Muscle of arm (tissue), 1 donor: ENCODE measurements at regions not wholly inside any gene's neighbourhood (a gene's known extent, or its start where the extent isn't known, plus 50 kb on each side); places are given as distances from the start of the nearest gene placed in this dataset.
A peak's percentile ranks its signal among the peaks of the same experiment; 100 is the strongest.
"Not testable (repeated sequence)": the region's sequence is repeated elsewhere in the genome, so short reads cannot be mapped to it uniquely, and the experiment has no call there.

ENCODE experiments used
- DNase-seq: peaks from one replicate; pipeline ENCODE4 v3.0.0-alpha.2; 2013

DNA sequence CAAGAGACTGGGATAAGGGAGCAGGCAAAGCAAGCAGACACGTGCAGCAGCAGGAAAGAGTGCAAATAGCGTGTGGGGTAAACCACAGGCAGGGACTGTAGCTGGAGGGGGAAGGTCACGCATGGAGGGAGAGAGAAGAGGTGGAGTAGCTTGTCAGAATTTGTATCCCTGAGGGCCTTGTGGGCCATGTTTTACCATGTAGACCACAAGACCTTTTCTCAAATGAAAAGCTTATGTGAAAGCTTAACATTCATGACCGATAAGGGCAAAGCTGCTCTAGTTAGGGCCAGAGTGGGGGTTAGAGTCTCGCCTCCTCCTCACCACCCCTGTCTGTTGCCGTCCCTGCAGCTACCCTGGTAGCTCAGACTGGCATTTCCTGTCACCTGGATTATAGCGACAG lies 152.9 kb upstream of the E2F7 start:
- DNase-seq = no peak

DNA sequence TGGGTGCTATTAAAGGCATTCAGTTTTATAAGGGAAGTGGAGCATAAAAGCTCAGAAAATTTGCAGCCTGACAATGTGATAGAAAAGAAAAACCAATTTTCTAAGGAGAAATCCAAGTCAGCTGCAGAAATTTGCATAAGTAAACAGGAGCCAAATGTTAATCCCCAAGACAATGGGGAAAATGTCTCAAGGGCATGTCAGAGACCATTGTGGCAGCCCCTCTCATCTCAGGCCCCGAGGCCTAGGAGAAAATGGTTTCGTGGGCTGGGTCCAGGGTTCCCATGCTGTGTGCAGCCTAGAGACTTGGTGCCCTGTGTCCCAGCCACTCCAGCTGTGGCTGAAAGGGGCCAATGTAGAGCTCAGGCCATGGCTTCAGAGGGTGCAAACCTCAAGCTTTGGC lies 150.8 kb upstream of the E2F7 start:
- not testable (repeated sequence) for DNase-seq

DNA sequence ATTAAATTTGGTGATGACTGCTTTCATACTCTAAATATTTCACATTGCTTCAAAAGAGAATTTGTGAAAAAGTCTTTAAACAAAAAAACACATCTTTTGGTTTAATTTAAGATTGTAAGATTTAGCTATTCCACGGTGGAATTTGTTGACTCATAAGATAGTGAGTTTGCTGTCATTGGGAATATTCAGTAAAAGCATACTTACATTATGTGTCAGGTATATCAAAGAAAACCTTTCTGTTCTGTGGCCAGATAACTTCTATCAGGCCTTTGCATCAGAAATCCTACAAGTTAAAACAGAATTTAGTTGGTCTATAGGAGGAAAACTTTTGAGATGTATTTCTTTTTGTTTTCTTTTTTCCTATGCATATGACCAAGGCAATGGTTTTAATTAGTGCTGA lies 148.8 kb upstream of the E2F7 start:
- no peak for DNase-seq

DNA sequence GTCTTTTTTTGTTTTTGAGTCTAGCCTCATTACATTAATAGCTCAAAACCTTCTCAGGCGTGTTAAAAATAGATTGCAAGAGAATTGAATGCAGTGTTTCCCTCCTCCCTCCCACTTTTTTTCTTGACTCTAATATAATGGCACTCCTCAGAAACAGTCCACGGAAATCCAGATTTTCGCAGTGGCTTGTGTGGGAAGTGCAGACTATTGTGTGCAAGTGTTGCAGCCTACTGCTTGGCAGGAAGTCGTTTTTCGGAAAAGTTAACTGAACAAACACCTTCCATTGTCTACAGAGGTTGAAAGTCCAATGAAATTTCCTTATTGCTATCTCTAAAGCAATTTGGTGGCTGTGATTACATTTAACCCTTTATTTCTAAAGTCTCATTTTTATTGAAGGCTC lies 147.9 kb upstream of the E2F7 start:
- DNase-seq = no peak

DNA sequence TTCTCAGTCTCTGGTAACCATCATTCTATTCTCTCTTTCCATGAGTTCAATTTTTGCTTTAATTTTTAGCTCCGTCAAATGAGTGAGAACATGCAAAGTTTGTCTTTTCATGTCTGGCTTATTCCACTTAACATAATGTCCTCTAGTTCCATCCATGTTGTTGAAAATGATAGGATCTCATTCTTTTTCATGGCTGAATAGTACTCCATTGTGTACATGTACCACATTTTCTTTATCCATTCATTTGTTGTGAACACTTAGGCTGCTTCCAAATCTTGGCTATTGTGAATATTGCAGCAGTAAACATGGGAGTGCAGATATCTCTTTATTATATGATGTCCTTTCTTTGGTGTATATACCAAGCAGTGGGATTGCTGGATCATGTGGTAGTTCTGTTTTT lies 145.4 kb upstream of the E2F7 start:
- no peak for DNase-seq

DNA sequence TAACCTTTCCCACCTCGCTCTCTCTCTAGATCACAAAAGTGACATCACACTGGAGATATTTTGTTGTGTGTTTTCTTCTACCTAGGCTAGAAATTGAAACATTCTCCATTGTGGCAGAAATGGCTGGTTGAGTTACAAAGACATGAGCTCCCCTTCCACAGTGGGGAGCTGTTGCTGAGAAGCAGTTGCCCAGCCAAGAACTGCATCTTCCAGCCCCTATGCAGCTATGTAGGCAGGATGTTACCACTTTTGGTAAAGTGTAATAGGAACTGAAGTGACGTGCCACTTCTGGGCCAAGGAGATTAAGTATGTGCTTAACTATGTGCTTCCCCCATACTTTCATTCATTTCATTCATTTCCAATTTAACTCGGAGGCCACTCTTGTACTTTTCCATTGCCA lies 138.7 kb upstream of the E2F7 start:
- no peak for DNase-seq

DNA sequence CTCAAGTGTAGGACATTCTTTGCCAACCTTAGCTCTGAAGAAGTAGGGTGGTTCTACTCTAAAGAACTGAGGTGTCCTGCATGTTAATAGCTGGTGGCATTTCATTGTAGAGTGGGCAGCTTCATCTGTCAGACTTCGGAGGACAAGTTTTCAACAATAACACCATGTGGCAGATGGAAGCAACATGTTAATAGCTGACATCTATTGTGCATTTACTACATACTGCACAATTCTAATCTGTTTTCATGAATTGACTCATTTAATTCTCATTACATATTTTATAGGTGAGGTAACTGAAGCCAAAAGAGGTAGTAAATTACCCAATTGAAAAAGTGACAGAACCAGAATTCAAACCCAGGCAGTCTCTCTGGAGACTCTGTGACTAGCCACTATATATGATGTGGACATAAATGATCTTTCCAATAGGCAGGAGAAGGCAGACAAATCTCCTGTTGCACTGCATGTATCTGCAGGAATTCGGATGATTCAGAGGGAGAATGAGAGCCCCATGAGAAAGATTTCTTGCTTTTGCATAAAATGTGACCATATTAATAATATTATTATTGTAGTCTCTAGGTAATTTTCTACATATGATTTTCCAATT lies 137.2 kb upstream of the E2F7 start:
- no peak for DNase-seq

DNA sequence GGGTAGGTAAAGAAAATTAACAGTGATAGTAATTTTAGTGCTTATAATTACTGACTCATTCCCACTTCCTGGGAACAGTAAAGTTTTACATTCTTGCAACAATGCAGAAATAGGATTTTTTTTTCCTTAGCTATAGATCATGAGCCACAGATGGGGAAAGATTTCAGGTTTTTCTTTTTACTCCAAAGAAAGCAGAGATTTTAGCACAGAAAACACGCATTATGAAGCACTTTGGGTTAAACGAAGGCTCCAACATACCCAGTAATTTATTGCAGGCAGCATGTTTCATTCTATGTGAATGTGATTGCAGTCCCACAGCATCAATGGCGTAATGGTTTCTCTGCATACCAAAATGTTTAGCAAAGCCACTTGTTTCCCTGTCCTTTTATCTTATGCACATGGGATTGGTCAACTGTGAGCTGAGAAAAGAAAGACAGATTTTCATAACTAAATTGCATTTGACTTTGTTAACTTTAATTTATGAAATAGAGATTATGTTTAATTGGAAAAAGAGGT lies 124.6 kb upstream of the E2F7 start:
- DNase-seq = peak; percentile 23

DNA sequence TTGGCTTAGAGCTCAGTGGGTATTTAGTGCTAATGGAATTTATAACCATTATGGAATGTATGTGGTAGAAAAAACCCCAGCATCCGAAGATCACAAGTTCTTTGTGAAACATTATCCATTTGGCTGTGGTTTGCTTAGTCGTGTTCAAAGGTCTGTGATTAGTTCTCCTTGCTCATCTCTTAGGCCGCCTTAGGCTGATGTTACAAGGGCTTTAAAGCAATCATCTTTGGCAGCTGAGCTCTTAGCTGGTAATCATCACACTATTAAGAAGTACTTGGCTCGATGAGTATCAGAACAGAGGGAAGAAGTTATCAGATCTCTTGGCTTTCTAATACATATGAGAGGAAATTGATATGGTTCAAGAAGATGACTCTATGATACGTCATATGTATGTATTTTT lies 124.1 kb upstream of the E2F7 start:
- DNase-seq = no peak

DNA sequence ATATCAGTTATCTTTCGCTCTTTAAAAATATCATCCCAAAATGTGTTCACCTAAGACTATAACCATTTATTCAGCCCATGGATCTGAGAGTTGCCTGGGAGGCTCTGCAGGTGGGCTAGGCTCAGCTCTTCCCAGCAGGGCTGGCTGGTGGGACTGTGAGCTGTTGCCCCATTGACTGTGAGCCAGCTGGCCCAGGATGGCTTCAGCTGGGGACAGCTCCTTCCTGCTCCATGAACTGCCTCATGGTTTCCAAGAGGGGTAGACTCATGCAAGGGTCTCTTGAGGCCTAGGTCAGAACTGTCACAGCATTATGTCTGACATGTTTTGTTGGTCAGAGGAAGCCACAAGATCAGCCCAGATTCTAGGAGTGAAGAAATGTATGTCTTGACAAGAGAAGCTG lies 114.1 kb upstream of the E2F7 start:
- DNase-seq = no peak

DNA sequence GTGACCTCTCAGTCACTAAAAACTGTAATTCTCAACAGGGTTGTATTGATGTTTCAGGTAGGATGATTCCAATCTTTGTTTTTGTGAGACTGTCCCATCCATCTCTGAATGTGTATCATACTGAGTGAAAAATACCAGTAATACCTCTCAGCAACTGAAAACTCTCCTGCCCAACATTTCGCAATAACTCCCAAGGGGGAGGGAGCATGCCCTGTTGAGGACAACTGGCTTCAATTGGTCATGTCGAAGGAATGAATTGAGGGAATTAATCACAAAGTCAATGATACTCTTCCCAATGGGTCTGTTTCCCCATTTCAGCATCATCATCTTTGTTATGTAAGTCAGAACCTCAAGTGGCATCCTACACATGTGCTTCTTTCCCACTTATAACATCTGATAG lies 102.4 kb upstream of the E2F7 start:
- no peak for DNase-seq

DNA sequence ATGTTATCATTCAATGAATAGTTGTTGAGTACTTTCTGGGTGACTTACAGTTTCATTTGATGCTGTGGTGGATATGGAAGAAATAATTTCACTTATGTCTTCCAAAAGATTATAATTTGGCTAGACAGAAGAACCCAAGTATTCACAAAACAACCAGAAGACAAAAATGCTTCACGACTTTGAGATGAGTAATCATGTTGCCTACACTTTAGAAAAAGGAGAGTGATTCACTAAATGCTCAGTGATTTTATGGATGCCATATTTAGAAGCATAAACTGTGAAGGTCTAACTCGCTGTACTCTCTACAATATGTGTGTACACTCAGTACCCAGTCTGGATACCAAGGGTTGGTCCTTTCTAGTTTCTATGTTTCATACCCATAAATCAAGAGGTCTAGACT lies 101.3 kb upstream of the E2F7 start:
- DNase-seq = no peak

DNA sequence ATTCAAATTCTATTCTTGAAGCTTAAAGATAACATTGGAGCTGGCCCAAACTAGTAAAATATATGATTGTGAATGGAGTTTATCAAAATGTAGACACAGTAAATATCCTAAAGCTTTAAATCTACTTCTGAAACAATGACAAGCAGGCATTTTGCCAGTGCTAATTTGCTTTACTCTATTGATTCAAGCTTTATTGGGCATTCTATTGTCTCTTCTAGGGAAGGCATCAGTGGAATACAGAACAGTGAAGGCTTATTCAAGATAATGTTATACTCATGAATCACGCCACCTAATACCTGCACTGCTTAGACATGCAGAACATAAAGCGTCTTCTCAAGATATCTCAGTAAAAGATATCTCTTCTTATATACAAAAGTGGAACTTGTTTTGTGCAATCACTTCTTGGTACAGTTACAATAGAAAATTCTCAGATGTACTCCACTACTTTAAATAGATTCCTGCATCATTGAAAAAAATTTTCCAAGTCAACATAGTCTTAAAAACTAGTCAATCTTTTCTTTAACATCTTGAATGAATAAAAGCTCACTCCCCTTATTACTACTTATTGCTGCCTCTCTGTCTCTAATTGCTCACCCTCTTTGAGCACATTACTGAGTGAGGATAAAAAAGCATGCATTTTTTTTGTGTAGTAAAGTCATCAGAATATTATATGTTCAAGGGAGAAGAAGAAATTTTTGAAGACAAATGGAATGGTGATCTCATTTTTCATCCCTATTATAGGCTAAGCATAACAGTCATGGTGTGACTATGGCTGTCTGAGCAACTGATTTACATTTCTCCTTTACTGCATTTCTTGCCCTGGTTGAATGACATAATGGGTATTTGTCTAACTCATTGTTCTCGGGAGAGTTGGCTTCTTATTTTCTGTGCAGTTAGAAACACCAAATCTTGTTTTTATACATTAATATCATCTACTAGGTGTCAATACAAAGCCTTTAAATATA lies 98.0 kb upstream of the E2F7 start:
- DNase-seq = no peak

DNA sequence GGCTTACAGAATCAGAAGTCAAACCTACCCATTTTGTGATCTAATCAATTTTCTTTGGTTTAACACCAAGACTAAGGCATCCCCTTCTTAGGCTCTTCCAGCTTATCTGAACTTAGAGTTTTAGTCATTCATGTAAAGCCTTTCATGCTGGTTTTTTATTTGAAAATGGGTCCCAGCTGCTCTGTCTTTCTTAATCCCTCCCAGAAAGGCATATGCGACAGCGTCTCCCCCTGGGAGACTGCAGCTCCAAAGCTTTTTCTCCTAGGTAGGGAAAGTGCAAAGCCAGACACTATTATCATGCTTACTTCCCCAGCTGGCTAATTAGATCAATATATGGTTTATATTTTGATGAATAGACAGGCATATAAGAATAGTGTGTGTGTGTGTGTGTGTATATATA lies 96.6 kb upstream of the E2F7 start:
- no peak for DNase-seq

DNA sequence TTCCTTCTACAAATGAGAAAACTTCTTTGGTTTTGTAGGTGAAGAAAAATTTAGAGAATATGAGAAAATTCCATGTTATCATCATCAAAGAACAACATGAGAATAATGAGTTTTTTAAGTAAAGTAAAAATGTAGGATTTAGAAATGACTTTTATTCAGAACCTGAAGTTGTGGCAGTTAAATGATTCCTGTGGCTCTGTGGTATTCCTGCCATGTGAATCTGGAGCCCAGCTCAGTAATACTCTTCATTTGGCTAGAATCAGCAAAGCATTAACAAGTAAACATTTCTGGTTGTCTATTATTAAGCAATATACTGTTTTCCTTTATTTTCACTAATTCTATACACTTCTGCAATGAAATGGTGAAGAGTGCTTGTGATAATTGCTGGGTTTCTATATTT lies 95.6 kb upstream of the E2F7 start:
- no peak for DNase-seq

DNA sequence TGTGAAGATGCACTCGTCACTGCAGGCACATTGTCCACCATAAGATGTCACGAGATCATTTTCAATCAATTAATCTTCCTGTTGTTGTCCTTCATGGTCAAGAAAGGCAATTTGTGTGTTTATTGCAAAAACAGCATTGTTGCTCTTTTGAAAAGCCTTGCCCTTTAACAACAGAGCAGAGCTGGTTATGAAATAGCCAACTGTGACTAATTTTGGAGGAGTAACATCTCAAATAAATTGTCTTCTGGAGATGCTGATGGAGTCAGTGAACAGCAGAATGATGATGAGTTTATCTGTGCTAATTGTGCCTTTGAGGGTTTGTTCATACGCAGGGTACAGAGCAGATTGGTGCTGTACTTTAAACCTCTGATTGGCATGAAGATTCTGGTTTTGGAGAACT lies 88.3 kb upstream of the E2F7 start:
- DNase-seq = no peak

DNA sequence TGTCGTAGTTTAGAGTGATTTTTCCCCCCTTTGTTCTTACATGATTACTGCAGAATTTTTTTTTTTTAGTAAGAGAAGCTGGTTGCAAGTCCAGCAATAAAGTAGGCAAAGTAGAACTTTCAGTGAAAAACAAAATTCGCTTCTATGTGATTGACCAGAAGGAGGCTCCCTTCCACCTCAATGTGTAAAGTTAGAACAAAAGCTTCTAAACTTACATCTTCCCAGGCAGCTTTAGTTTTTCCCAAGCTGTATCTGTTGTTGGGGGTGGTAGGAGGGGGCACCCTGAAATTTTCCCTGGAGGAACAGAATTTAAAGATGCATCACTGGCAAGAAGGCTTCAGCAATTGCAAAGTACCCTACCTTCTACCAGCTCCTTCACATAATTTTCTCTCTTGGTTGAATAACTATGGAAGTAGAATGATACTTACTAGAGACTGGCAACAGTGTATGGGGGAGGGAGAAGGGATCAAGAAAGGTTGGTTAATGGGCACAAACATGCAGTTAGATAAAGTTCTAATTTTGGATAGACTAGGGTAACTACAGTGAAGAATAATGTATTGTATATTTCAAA lies 87.3 kb upstream of the E2F7 start:
- peak; percentile 49 for DNase-seq

DNA sequence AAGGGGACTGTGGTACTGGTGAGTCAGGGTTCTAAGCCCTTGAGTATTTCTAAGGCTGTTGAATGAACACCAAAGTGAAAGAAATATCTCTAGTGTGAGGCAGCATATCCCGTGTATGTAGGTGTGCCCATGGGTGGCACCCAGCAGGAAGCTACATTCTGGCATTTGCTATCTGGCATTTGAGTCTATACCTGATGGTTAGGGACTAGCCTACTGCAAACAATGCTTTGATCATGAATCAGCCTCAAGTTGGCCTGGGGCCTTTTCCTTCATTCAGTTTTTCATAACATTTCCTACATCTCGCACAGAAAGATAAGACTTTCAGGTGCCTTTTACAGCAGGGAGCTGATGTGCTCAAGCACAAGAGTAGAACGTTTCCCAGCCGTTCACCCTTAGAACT lies 85.7 kb upstream of the E2F7 start:
- DNase-seq = no peak

DNA sequence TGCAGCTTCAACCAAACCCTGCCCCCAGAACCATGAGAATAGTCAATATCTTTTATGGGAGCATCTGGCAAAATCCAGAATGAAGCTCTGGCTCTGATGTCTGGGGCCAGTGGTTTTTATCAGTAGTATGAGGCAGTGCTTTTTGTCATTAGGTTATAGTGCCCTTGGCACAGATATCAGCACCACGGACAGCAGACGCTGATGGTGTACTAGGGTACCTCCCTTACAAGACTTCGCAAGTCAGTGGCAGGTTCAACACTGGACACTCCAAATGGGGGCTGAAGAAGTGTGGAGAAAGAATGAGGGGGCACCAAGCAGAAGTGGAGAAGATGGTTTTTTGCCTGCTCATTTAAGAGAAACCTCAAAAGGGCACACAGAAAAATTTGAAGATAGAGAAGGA lies 68.2 kb upstream of the E2F7 start:
- DNase-seq = peak; percentile 38

DNA sequence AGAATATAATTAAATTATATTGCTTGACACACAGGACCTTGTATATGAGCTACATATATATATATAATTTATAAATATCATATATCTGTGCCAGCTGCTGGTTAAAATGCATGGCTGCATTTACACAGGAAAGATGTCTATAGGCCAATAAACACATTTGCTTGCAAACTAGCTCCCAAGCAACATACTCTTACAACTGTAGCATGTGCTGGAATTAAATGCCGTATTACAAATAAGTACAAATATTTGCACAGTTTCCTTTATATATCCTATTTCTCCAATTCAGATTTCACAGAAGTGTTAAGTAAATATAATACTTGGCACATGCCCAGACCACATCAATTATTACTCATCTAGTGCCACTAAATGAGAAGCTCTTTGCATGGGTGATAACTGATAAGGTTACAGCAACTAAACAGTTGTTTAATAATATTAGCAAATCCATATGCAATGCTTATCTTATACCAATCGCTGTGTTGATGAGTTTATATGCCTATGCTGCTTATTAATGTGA lies 66.7 kb upstream of the E2F7 start:
- DNase-seq = no peak

DNA sequence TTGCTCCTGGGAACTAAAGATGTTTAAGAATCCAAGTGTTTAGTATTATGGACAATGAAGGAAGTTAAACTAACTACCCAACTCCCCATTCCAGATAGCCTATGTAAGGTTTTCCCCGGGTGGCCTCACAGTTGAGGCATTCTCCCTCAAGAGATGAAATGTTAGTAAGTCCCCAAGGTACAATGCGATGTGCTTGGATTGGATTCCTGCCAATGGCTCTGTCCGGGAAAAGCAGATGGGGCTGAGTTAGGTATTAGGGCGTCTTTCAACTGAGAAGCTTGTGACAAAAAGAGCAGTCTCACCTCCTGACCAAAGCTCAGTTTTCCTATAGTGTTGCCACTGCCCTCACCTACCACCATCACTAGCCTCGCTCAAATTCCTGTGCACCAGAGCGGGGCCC lies 64.8 kb upstream of the E2F7 start:
- DNase-seq = no peak

DNA sequence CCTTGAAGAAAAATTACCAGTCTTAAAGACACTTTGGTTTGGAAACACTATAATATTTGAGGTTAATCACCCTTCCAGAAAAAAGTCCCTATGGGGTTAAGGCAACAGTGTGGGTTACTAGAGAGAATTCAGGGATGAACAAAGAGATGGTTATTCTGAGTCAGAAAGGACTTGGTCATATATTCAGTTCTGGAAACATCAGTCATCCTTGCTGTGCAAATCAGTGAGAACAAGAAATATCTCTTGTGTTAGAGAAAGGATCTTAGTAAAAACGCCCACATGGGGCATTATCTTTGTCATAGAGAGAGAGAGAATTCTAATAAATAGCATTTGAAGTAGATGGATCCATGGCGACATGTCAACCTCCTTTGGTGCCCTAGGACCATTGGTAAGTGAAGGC lies 59.4 kb upstream of the E2F7 start:
- DNase-seq = no peak

DNA sequence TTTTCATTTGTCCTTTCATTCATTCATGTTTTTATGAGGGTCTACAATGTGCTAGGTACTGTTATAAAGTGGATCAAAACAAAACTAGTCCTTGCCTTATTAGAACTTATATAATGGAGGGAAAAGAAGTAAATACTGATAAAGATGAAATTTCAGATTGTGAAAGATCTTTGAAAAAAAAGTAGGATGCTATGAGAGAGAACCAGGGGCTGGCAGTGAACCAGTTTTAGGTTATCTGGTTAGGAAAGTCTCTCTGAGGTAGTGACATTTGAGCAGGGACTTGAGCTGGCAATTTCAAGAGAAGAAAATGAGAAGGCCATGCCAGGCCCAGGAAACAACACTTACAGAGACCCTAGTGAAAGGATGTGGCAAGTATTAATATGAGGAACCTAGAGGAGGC lies 57.3 kb upstream of the E2F7 start:
- no peak for DNase-seq
